Keratinocyte (primary cell): ENCODE measurements at regions not wholly inside any gene's neighbourhood (a gene's known extent, or its start where the extent isn't known, plus 50 kb on each side); places are given as distances from the start of the nearest gene placed in this dataset.

Source experiments
- DNase-seq: peaks from one replicate; pipeline ENCODE4 v3.0.0-alpha.2; 2011; ENCODE audit warnings: low read depth, missing footprints, low spot score
- FAIRE-seq: peaks from 2 replicates; lab custom pipeline; 2011; peaks lifted over from hg19 to GRCh38; lab: Jason Lieb, UNC
- H2AFZ ChIP-seq: 2 replicates; pipeline ENCODE4 v1.6.0; 2012; ENCODE audit warnings: low read length, control low read depth, inconsistent platforms; ENCODE audit not compliant: control insufficient read depth
- H3K27ac ChIP-seq: 2 replicates; pipeline ENCODE4 v1.5.1; 2011; ENCODE audit warnings: low read length; ENCODE audit not compliant: control insufficient read depth, insufficient read depth
- H3K27me3 ChIP-seq: 3 replicates; pipeline ENCODE4 v1.6.0; 2011; ENCODE audit warnings: low read length; ENCODE audit not compliant: control insufficient read depth, insufficient read depth; ENCODE audit errors: extremely low read depth
- H3K36me3 ChIP-seq, 2 experiments: 2 replicates in 1 of 2; 3 replicates in 1 of 2; pipeline ENCODE4 v1.5.1; 2011; ENCODE audit warnings: low read length in 2 of 2, mild to moderate bottlenecking in 1 of 2; ENCODE audit not compliant: control insufficient read depth in 2 of 2, insufficient read depth in 2 of 2; ENCODE audit errors: extremely low read depth in 1 of 2
- H3K4me1 ChIP-seq: 3 replicates; pipeline ENCODE4 v1.5.1; 2011; ENCODE audit warnings: low read length; ENCODE audit not compliant: control insufficient read depth, insufficient read depth; ENCODE audit errors: extremely low read depth
- H3K4me2 ChIP-seq: 3 replicates; pipeline ENCODE4 v1.6.0; 2011; ENCODE audit warnings: low read depth, low read length; ENCODE audit not compliant: control insufficient read depth, insufficient read depth; ENCODE audit errors: extremely low read depth
- H3K4me3 ChIP-seq, 3 experiments: fragments of 200-600 bp in 1 of 3; sonication (generic) in 1 of 3; 2 replicates in 2 of 3; 3 replicates in 1 of 3; pipeline ENCODE4 v1.5.1; 2011 to 2016; ENCODE audit warnings: low read length in 3 of 3, mild to moderate bottlenecking in 3 of 3, control low read depth in 2 of 3, inconsistent platforms in 1 of 3, low read depth in 1 of 3, mixed read lengths in 1 of 3, mixed run types in 1 of 3, moderate library complexity in 1 of 3; ENCODE audit not compliant: control insufficient read depth in 2 of 3, insufficient read depth in 2 of 3; ENCODE audit errors: extremely low read depth in 1 of 3
- H3K79me2 ChIP-seq: 2 replicates; pipeline ENCODE4 v1.6.0; 2012; ENCODE audit warnings: low read length; ENCODE audit not compliant: control insufficient read depth, insufficient read depth
- H3K9ac ChIP-seq: 3 replicates; pipeline ENCODE4 v1.6.0; 2011; ENCODE audit warnings: low read length; ENCODE audit not compliant: control insufficient read depth, insufficient read depth; ENCODE audit errors: extremely low read depth
- H3K9me1 ChIP-seq: 3 replicates; pipeline ENCODE4 v1.6.0; 2011; ENCODE audit warnings: low read length; ENCODE audit not compliant: control insufficient read depth, insufficient read depth; ENCODE audit errors: extremely low read depth
- H3K9me3 ChIP-seq: 2 replicates; pipeline ENCODE4 v1.5.1; 2012; ENCODE audit warnings: low read depth, low read length; ENCODE audit not compliant: control insufficient read depth
- H4K20me1 ChIP-seq: 3 replicates; pipeline ENCODE4 v1.6.0; 2011; ENCODE audit warnings: low read length; ENCODE audit not compliant: control insufficient read depth, insufficient read depth; ENCODE audit errors: extremely low read depth
- CTCF ChIP-seq, 3 experiments: IDR thresholded peaks in 1 of 3; conservative IDR thresholded peaks in 1 of 3; optimal IDR thresholded peaks in 1 of 3; 2 replicates in 2 of 3; 3 replicates in 1 of 3; pipeline versions ENCODE3 to v1.5.1; 2011; ENCODE audit warnings: low read length in 3 of 3, mild to moderate bottlenecking in 3 of 3, moderate library complexity in 2 of 3, control low read depth in 1 of 3, inconsistent platforms in 1 of 3; ENCODE audit not compliant: insufficient read depth in 2 of 3; ENCODE audit errors: extremely low read depth in 1 of 3
- EZH2 ChIP-seq: IDR thresholded peaks from one replicate; pipeline ENCODE4 v1.6.1; 2012; ENCODE audit warnings: inconsistent platforms, mild to moderate bottlenecking, low read length, moderate library complexity
- dilution Hi-C: fragments of 300-500 bp; cut with MboI; formaldehyde crosslinking; loops from one replicate; pipeline ENCODE4 v1.7.0; 2020; ENCODE audit warnings: low sequenced_read_pairs; ENCODE audit not compliant: extremely low pct_ligation_motif_present

- no peaks in the 10 kb centered on the region for H3K27me3 ChIP-seq
- no peak for TF ChIP-seq CTCF (optimal IDR thresholded peaks at IDR 0.05 in 1 of 3, IDR thresholded peaks at IDR 0.05 in 1 of 3, conservative IDR thresholded peaks at IDR 0.05 in 1 of 3; ENCODE audit: extremely low read depth in 1 of 3, insufficient read depth in 2 of 3, low read length in 3 of 3)
- no peak for TF ChIP-seq EZH2
- no peak overlapping the region for H3K4me3 ChIP-seq
- no peaks in the 10 kb centered on the region for H3K9me1 ChIP-seq
- H3K36me3 ChIP-seq = no peaks in the 10 kb centered on the region
- no peak overlapping the region for H2AFZ ChIP-seq
- H3K4me2 ChIP-seq = no peak overlapping the region
- no peak overlapping the region for H3K9ac ChIP-seq
- no peak overlapping the region for H3K27ac ChIP-seq
- DNase-seq = no peak
- no peak for FAIRE-seq
- dilution Hi-C loops = no loop called here
- H3K4me1 ChIP-seq = no peaks in the 10 kb centered on the region
- no peaks in the 10 kb centered on the region for H3K79me2 ChIP-seq
- H3K9me3 ChIP-seq = no peaks in the 10 kb centered on the region
- H4K20me1 ChIP-seq = no peaks in the 10 kb centered on the region
Measured at GRCh38 chr6:145506136-145506535, 229.2 kb downstream of the EPM2A start.

- no peak overlapping the region for H3K27ac ChIP-seq
- H3K4me2 ChIP-seq = no peak overlapping the region
- H3K9ac ChIP-seq = no peak overlapping the region
- H3K79me2 ChIP-seq = no peaks in the 10 kb centered on the region
- DNase-seq (no peak), FAIRE-seq (no peak)
- no peak overlapping the region for H2AFZ ChIP-seq
- H3K36me3 ChIP-seq = no peaks in the 10 kb centered on the region
- no peak for TF ChIP-seq CTCF (optimal IDR thresholded peaks at IDR 0.05 in 1 of 3, IDR thresholded peaks at IDR 0.05 in 1 of 3, conservative IDR thresholded peaks at IDR 0.05 in 1 of 3; ENCODE audit: extremely low read depth in 1 of 3, insufficient read depth in 2 of 3, low read length in 3 of 3)
- no peak for TF ChIP-seq EZH2
- H3K4me3 ChIP-seq = no peak overlapping the region
- no peaks in the 10 kb centered on the region for H3K9me1 ChIP-seq
- no peaks in the 10 kb centered on the region for H3K9me3 ChIP-seq
- dilution Hi-C loops = no loop called here
- H3K4me1 ChIP-seq = no peaks in the 10 kb centered on the region
- no peaks in the 10 kb centered on the region for H3K27me3 ChIP-seq
- no peaks in the 10 kb centered on the region for H4K20me1 ChIP-seq
Measured at GRCh38 chr6:145506565-145506964, 228.8 kb downstream of the EPM2A start.
